ENCODE measurements at regions not wholly inside any gene's neighbourhood (a gene's known extent, or its start where the extent isn't known, plus 50 kb on each side); places are given as distances from the start of the nearest gene placed in this dataset.

- H3K27me3 ChIP-seq (ENCODE audit: low read depth, low read length): no peaks in the 10 kb centered on the region
- H3K9me3 ChIP-seq (ENCODE audit: insufficient read depth, low read length): no peaks in the 10 kb centered on the region
- H4K20me1 ChIP-seq (ENCODE audit: insufficient read depth, low read length): no peaks in the 10 kb centered on the region
- no peak for TF ChIP-seq EZH2phosphoT487 (IDR thresholded peaks at IDR 0.05; ENCODE audit: low read depth)
- TF ChIP-seq, protein P1, sequence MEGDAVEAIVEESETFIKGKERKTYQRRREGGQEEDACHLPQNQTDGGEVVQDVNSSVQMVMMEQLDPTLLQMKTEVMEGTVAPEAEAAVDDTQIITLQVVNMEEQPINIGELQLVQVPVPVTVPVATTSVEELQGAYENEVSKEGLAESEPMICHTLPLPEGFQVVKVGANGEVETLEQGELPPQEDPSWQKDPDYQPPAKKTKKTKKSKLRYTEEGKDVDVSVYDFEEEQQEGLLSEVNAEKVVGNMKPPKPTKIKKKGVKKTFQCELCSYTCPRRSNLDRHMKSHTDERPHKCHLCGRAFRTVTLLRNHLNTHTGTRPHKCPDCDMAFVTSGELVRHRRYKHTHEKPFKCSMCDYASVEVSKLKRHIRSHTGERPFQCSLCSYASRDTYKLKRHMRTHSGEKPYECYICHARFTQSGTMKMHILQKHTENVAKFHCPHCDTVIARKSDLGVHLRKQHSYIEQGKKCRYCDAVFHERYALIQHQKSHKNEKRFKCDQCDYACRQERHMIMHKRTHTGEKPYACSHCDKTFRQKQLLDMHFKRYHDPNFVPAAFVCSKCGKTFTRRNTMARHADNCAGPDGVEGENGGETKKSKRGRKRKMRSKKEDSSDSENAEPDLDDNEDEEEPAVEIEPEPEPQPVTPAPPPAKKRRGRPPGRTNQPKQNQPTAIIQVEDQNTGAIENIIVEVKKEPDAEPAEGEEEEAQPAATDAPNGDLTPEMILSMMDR (IDR thresholded peaks at IDR 0.05; ENCODE audit: low read depth, low read length): no peak
- H3K4me2 ChIP-seq (ENCODE audit: low read length): no peak overlapping the region
- no peak overlapping the region for H3K27ac ChIP-seq (ENCODE audit: low read length)
- no peak overlapping the region for H3K4me3 ChIP-seq (ENCODE audit: low read length)
- no peak overlapping the region for H2AFZ ChIP-seq (ENCODE audit: low read depth, low read length)
- no peak overlapping the region for H3K9ac ChIP-seq (ENCODE audit: low read length)
- no peaks in the 10 kb centered on the region for H3K4me1 ChIP-seq (ENCODE audit: low read length)
- no peaks in the 10 kb centered on the region for H3K79me2 ChIP-seq (ENCODE audit: low read length)
- H3K36me3 ChIP-seq (replicated peaks; ENCODE audit: low read depth, low read length): no peaks in the 10 kb centered on the region
These were observed 370.9 kb downstream of the NR4A2 start for GRCh38 chr2:155961641-155962040.

DNA sequence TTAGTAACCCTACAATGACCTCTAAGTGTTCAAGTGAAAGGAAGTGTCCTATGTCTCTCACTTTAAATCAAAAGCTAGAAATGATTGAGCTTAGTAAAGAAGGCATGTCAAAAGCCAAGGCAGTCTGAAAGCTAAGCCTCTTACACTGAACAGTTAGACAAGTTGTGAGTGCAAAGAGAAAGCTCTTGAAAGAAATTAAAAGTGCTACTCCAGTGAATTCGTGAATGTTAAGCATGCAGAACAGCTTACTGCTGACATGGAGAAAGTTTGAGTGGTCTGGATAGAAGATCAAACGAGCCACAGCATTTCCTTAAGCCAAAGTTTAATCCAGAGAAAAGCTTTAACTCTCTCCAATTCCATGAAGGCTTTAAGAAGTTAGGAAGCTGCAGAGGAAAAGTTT is 373.7 kb downstream of the NR4A2 start:
- Histone ChIP-seq H3K79me2 (ENCODE audit: low read length) (no peaks in the 10 kb centered on the region), H3K27me3 (ENCODE audit: low read depth, low read length) (no peaks in the 10 kb centered on the region), H3K36me3 (replicated peaks; ENCODE audit: low read depth, low read length) (no peaks in the 10 kb centered on the region), H3K27ac (ENCODE audit: low read length) (no peak overlapping the region), H3K9me3 (ENCODE audit: insufficient read depth, low read length) (no peaks in the 10 kb centered on the region), H4K20me1 (ENCODE audit: insufficient read depth, low read length) (no peaks in the 10 kb centered on the region), H3K9ac (ENCODE audit: low read length) (no peak overlapping the region), H3K4me1 (ENCODE audit: low read length) (no peaks in the 10 kb centered on the region), H2AFZ (ENCODE audit: low read depth, low read length) (no peak overlapping the region), H3K4me2 (ENCODE audit: low read length) (no peak overlapping the region), H3K4me3 (ENCODE audit: low read length) (no peak overlapping the region)
- no peak for TF ChIP-seq EZH2phosphoT487 (IDR thresholded peaks at IDR 0.05; ENCODE audit: low read depth)
- TF ChIP-seq, protein P1 (IDR thresholded peaks at IDR 0.05; ENCODE audit: low read depth, low read length): no peak

DNA sequence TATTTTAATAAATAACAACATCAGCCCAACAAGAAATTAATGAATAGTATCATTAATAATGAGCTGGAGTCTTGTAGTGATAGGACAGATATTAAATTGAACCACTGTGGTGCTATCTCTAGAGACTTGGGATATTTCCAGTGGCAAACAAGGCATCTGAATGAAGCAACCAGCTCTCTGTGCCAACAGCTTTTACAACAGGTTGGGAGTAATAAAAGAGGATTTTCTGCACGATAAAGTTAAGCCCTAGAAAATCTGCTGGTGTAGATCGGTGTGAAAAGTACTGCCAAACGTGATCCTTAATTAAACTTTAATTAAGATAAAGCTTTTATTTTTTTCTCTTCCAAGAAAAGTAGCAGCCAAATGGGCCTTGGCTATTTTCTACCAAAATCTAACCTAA is 385.5 kb downstream of the NR4A2 start:
- H2AFZ ChIP-seq (ENCODE audit: low read depth, low read length): no peak overlapping the region
- no peaks in the 10 kb centered on the region for H3K36me3 ChIP-seq (replicated peaks; ENCODE audit: low read depth, low read length)

GRCh38 chr2:155944218-155944617 is 388.3 kb downstream of the NR4A2 start:
- Histone ChIP-seq H3K27ac (ENCODE audit: low read length) (no peak overlapping the region), H3K4me2 (ENCODE audit: low read length) (no peak overlapping the region), H3K36me3 (replicated peaks; ENCODE audit: low read depth, low read length) (no peaks in the 10 kb centered on the region), H3K4me3 (ENCODE audit: low read length) (no peak overlapping the region), H3K4me1 (ENCODE audit: low read length) (no peaks in the 10 kb centered on the region), H3K27me3 (ENCODE audit: low read depth, low read length) (no peaks in the 10 kb centered on the region), H4K20me1 (ENCODE audit: insufficient read depth, low read length) (no peaks in the 10 kb centered on the region), H3K9me3 (ENCODE audit: insufficient read depth, low read length) (no peaks in the 10 kb centered on the region), H2AFZ (ENCODE audit: low read depth, low read length) (no peak overlapping the region), H3K79me2 (ENCODE audit: low read length) (no peaks in the 10 kb centered on the region), H3K9ac (ENCODE audit: low read length) (no peak overlapping the region)
- no peak for TF ChIP-seq EZH2phosphoT487 (IDR thresholded peaks at IDR 0.05; ENCODE audit: low read depth)
- TF ChIP-seq, protein P1 (IDR thresholded peaks at IDR 0.05; ENCODE audit: low read depth, low read length): no peak

More for the DNA sequence above, 385.5 kb downstream of the NR4A2 start:
- H3K4me3 ChIP-seq (ENCODE audit: low read length): no peak overlapping the region
- H3K4me2 ChIP-seq (ENCODE audit: low read length): no peak overlapping the region
- H3K9ac ChIP-seq (ENCODE audit: low read length): no peak overlapping the region
- no peak overlapping the region for H3K27ac ChIP-seq (ENCODE audit: low read length)
- H3K4me1 ChIP-seq (ENCODE audit: low read length): no peaks in the 10 kb centered on the region
- H3K9me3 ChIP-seq (ENCODE audit: insufficient read depth, low read length): no peaks in the 10 kb centered on the region
- no peaks in the 10 kb centered on the region for H3K79me2 ChIP-seq (ENCODE audit: low read length)
- TF ChIP-seq EZH2phosphoT487 (IDR thresholded peaks at IDR 0.05; ENCODE audit: low read depth): no peak
- TF ChIP-seq, protein P1 (IDR thresholded peaks at IDR 0.05; ENCODE audit: low read depth, low read length): no peak
- no peaks in the 10 kb centered on the region for H3K27me3 ChIP-seq (ENCODE audit: low read depth, low read length)
- no peaks in the 10 kb centered on the region for H4K20me1 ChIP-seq (ENCODE audit: insufficient read depth, low read length)
